ENCODE measurements at regions not wholly inside any gene's neighbourhood (a gene's known extent, or its start where the extent isn't known, plus 50 kb on each side); places are given as distances from the start of the nearest gene placed in this dataset.

- TF ChIP-seq CHD7 (IDR thresholded peaks at IDR 0.05; ENCODE audit: insufficient replicate concordance, low read length) (no peak), EGR1 (IDR thresholded peaks at IDR 0.05; ENCODE audit: borderline replicate concordance, low read depth, low read length) (no peak), HDAC2 (IDR thresholded peaks at IDR 0.05; ENCODE audit: borderline replicate concordance in 1 of 2, low read depth in 2 of 2, low read length in 2 of 2) (no peak)
Observed at GRCh38 chr3:72161881-72162595, 377.1 kb upstream of the PROK2 start (continued).

Measured in H1 (cell line).